H9 (cell line): ENCODE measurements at regions not wholly inside any gene's neighbourhood (a gene's known extent, or its start where the extent isn't known, plus 50 kb on each side); places are given as distances from the start of the nearest gene placed in this dataset.

Source experiments
- DNase-seq: peaks from one replicate; pipeline ENCODE4 v3.0.0-alpha.2; 2017
- H2AFZ ChIP-seq: one replicate; pipeline ENCODE4 v1.6.1; 2013; ENCODE audit warnings: mild to moderate bottlenecking, low read length, control low read depth, moderate library complexity
- H2AK5ac ChIP-seq: 2 replicates; pipeline ENCODE4 v1.6.1; 2013; ENCODE audit warnings: low read length, control low read depth, mixed read lengths; ENCODE audit not compliant: insufficient read length
- H2BK120ac ChIP-seq: one replicate; pipeline ENCODE4 v1.6.1; 2013; ENCODE audit warnings: low read depth, mild to moderate bottlenecking, low read length, control low read depth, inconsistent platforms; ENCODE audit not compliant: poor library complexity, severe bottlenecking
- H2BK12ac ChIP-seq: 2 replicates; pipeline ENCODE4 v1.6.1; 2013; ENCODE audit warnings: low read length, control low read depth, mixed read lengths, low read depth; ENCODE audit not compliant: insufficient read length
- H2BK15ac ChIP-seq: 2 replicates; pipeline ENCODE4 v1.6.1; 2013; ENCODE audit warnings: low read depth, low read length, control low read depth
- H2BK20ac ChIP-seq: one replicate; pipeline ENCODE4 v1.6.1; 2013; ENCODE audit warnings: low read depth, mild to moderate bottlenecking, low read length, control low read depth, inconsistent platforms; ENCODE audit not compliant: poor library complexity, severe bottlenecking
- H2BK5ac ChIP-seq: 2 replicates; pipeline ENCODE4 v1.6.1; 2013; ENCODE audit warnings: low read length, control low read depth, mixed read lengths; ENCODE audit not compliant: insufficient read length
- H3K14ac ChIP-seq: 2 replicates; pipeline ENCODE4 v1.6.1; 2013; ENCODE audit warnings: low read length, control low read depth; ENCODE audit not compliant: insufficient read depth
- H3K18ac ChIP-seq: 2 replicates; pipeline ENCODE4 v1.6.1; 2013; ENCODE audit warnings: low read depth, mild to moderate bottlenecking, mixed read lengths, low read length, control low read depth; ENCODE audit not compliant: insufficient read length
- H3K23ac ChIP-seq: 2 replicates; pipeline ENCODE4 v1.6.1; 2013; ENCODE audit warnings: low read length, control low read depth, mixed read lengths, low read depth; ENCODE audit not compliant: insufficient read length
- H3K23me2 ChIP-seq: 2 replicates; pipeline ENCODE4 v1.6.1; 2013; ENCODE audit warnings: low read depth, mild to moderate bottlenecking, mixed read lengths, low read length, control low read depth; ENCODE audit not compliant: insufficient read length, poor library complexity, severe bottlenecking
- H3K27ac ChIP-seq: 2 replicates; pipeline ENCODE4 v1.5.1; 2013; ENCODE audit warnings: low read length, control low read depth, mixed read lengths, low read depth; ENCODE audit not compliant: insufficient read length
- H3K27me3 ChIP-seq: 2 replicates; pipeline ENCODE4 v1.6.1; 2013; ENCODE audit warnings: low read length, control low read depth, inconsistent platforms; ENCODE audit not compliant: insufficient read depth
- H3K4ac ChIP-seq: 2 replicates; pipeline ENCODE4 v1.6.1; 2013; ENCODE audit warnings: low read depth, mild to moderate bottlenecking, control low read depth, inconsistent platforms, low read length, moderate library complexity
- H3K4me1 ChIP-seq: 2 replicates; pipeline ENCODE4 v1.6.1; 2013; ENCODE audit warnings: low read length, control low read depth, inconsistent platforms; ENCODE audit not compliant: insufficient read depth
- H3K4me2 ChIP-seq: 2 replicates; pipeline ENCODE4 v1.6.1; 2013; ENCODE audit warnings: low read length, control low read depth, mixed read lengths; ENCODE audit not compliant: insufficient read length, insufficient read depth
- H3K56ac ChIP-seq: 2 replicates; pipeline ENCODE4 v1.6.1; 2013; ENCODE audit warnings: low read depth, mild to moderate bottlenecking, mixed read lengths, low read length, control low read depth; ENCODE audit not compliant: insufficient read length
- H3K79me1 ChIP-seq: 2 replicates; pipeline ENCODE4 v1.6.1; 2013; ENCODE audit warnings: low read depth, mild to moderate bottlenecking, moderate library complexity, low read length, control low read depth, inconsistent platforms; ENCODE audit not compliant: insufficient read depth, poor library complexity, severe bottlenecking
- H3K79me2 ChIP-seq: 2 replicates; pipeline ENCODE4 v1.6.1; 2013; ENCODE audit warnings: low read length, control low read depth, inconsistent platforms; ENCODE audit not compliant: insufficient read depth
- H3K9ac ChIP-seq: 2 replicates; pipeline ENCODE4 v1.6.1; 2013; ENCODE audit warnings: low read length, control low read depth, mixed read lengths; ENCODE audit not compliant: insufficient read length; ENCODE audit errors: extremely low read depth
- H3K9me3 ChIP-seq: one replicate; pipeline ENCODE4 v1.6.1; 2013; ENCODE audit warnings: low read depth, low read length, inconsistent platforms; ENCODE audit not compliant: control insufficient read depth
- H3T11ph ChIP-seq: one replicate; pipeline ENCODE4 v1.6.1; 2013; ENCODE audit warnings: mild to moderate bottlenecking, low read length, control low read depth, inconsistent platforms
- H4K20me1 ChIP-seq: one replicate; pipeline ENCODE4 v1.6.1; 2013; ENCODE audit not compliant: control insufficient read depth, insufficient read length, insufficient read depth
- H4K5ac ChIP-seq: 2 replicates; pipeline ENCODE4 v1.6.1; 2013; ENCODE audit warnings: low read depth, mild to moderate bottlenecking, mixed read lengths, low read length, control low read depth; ENCODE audit not compliant: insufficient read length
- H4K8ac ChIP-seq: replicated peaks from 2 replicates; pipeline ENCODE4 v1.6.1; 2013; ENCODE audit warnings: low read length, control low read depth, mixed read lengths, low read depth; ENCODE audit not compliant: insufficient read length
- H4K91ac ChIP-seq: 2 replicates; pipeline ENCODE4 v1.6.1; 2013; ENCODE audit warnings: low read depth, mild to moderate bottlenecking, moderate library complexity, mixed read lengths, low read length, control low read depth; ENCODE audit not compliant: insufficient read length
- H3K27ac Mint-ChIP-seq, 3 experiments: 2 replicates in 2 of 3; 3 replicates in 1 of 3; pipeline ENCODE4 v1.8.0; 2020 to 2021; ENCODE audit warnings: mixed read lengths in 3 of 3, mild to moderate bottlenecking in 1 of 3, moderate library complexity in 1 of 3
- H3K27me3 Mint-ChIP-seq: 2 replicates; pipeline ENCODE4 v1.8.0; 2021; ENCODE audit warnings: low read depth, mild to moderate bottlenecking, moderate library complexity, mixed read lengths
- H3K36me3 Mint-ChIP-seq, 3 experiments: 2 replicates in 2 of 3; 3 replicates in 1 of 3; pipeline ENCODE4 v1.8.0; 2020 to 2021; ENCODE audit warnings: low read depth in 3 of 3, mixed read lengths in 3 of 3; ENCODE audit not compliant: insufficient read depth in 1 of 3
- H3K4me1 Mint-ChIP-seq, 2 experiments: 2 replicates each; pipeline ENCODE4 v1.8.0; 2020; ENCODE audit warnings: mixed read lengths in 2 of 2
- H3K4me3 Mint-ChIP-seq, 2 experiments: 2 replicates in 1 of 2; 3 replicates in 1 of 2; pipeline ENCODE4 v1.8.0; 2020 to 2021; ENCODE audit warnings: mild to moderate bottlenecking in 2 of 2, mixed read lengths in 2 of 2, moderate library complexity in 1 of 2
- H3K9me3 Mint-ChIP-seq, 2 experiments: 2 replicates in 1 of 2; 3 replicates in 1 of 2; pipeline ENCODE4 v1.8.0; 2020; ENCODE audit warnings: mild to moderate bottlenecking in 2 of 2, mixed read lengths in 2 of 2, moderate library complexity in 1 of 2
- WGBS: extraction: QIAGEN DNeasy Blood & Tissue Kit; methylation state at CpG from one replicate; pipeline ENCODE4 v1.1.7; 2013; ENCODE audit warnings: missing lambda C conversion rate, low lambda C conversion rate, mixed read lengths; ENCODE audit not compliant: insufficient read length; ENCODE audit errors: extremely low coverage; 5-methylcytosine and 5-hydroxymethylcytosine counted together
- TF ChIP-seq, protein P1 (sequence below): fragments of 200-600 bp; sonication (generic); conservative IDR thresholded peaks from 3 replicates; pipeline ENCODE4 v1.8.0; 2021; ENCODE audit warnings: antibody characterized with exemption, mild to moderate bottlenecking

GRCh38 chr1:193456811-193457280 lies 270.4 kb upstream of the B3GALT2 start:
- peaks cover 5 to 11% of the 10 kb centered on the region in 2 experiments; a peak in 3 of 4 replicates for H3K4me1 Mint-ChIP-seq
- WGBS: no CpG with 5 or more reads among the region's 2 CpGs
- H3K4me3 Mint-ChIP-seq: no peak overlapping the region
- Histone ChIP-seq H3K23me2 (no peaks in the 10 kb centered on the region), H2AFZ (no peak overlapping the region), H3T11ph (no peak overlapping the region), H3K4me2 (no peak overlapping the region), H2BK5ac (no peak overlapping the region), H3K9me3 (no peaks in the 10 kb centered on the region), H3K14ac (no peak overlapping the region), H3K9ac (no peak overlapping the region), H3K79me2 (no peaks in the 10 kb centered on the region), H3K27ac (no peak overlapping the region), H3K23ac (no peak overlapping the region), H2BK12ac (no peak overlapping the region), H4K91ac (no peak overlapping the region), H3K4me1 (no peaks in the 10 kb centered on the region), H2BK120ac (no peak overlapping the region), H3K18ac (no peak overlapping the region), H2BK15ac (no peak overlapping the region), H3K27me3 (no peaks in the 10 kb centered on the region), H3K79me1 (no peaks in the 10 kb centered on the region), H2AK5ac (no peak overlapping the region), H4K5ac (no peak overlapping the region), H3K4ac (no peak overlapping the region), H3K56ac (no peak overlapping the region), H4K20me1 (no peaks in the 10 kb centered on the region), H4K8ac (no peak overlapping the region), H2BK20ac (no peak overlapping the region)
- H3K36me3 Mint-ChIP-seq: no peaks in the 10 kb centered on the region
- H3K9me3 Mint-ChIP-seq: no peaks in the 10 kb centered on the region
- H3K27ac Mint-ChIP-seq: no peak overlapping the region
- TF ChIP-seq, protein P1, sequence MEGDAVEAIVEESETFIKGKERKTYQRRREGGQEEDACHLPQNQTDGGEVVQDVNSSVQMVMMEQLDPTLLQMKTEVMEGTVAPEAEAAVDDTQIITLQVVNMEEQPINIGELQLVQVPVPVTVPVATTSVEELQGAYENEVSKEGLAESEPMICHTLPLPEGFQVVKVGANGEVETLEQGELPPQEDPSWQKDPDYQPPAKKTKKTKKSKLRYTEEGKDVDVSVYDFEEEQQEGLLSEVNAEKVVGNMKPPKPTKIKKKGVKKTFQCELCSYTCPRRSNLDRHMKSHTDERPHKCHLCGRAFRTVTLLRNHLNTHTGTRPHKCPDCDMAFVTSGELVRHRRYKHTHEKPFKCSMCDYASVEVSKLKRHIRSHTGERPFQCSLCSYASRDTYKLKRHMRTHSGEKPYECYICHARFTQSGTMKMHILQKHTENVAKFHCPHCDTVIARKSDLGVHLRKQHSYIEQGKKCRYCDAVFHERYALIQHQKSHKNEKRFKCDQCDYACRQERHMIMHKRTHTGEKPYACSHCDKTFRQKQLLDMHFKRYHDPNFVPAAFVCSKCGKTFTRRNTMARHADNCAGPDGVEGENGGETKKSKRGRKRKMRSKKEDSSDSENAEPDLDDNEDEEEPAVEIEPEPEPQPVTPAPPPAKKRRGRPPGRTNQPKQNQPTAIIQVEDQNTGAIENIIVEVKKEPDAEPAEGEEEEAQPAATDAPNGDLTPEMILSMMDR: no peak
- DNase-seq: no peak
- H3K27me3 Mint-ChIP-seq: no peaks in the 10 kb centered on the region
